BLaER1 treated with 17β-estradiol and CSF1 and Interleukin-3, amounts not matched to agents 10 nM and 100 nM (cell line): ENCODE measurements at regions not wholly inside any gene's neighbourhood (a gene's known extent, or its start where the extent isn't known, plus 50 kb on each side); places are given as distances from the start of the nearest gene placed in this dataset.

Experiments
- H3K27ac ChIP-seq, 11 experiments: shearing (Covaris generic); formaldehyde crosslinking; 2 replicates each; pipeline ENCODE4 v1.8.1; 2022
- H3K27me3 ChIP-seq, 11 experiments: shearing (Covaris generic); formaldehyde crosslinking; 2 replicates each; pipeline ENCODE4 v1.8.1; 2022
- H3K36me3 ChIP-seq, 11 experiments: shearing (Covaris generic); formaldehyde crosslinking; 2 replicates each; pipeline ENCODE4 v1.8.1; 2022
- H3K4me1 ChIP-seq, 10 experiments: shearing (Covaris generic); formaldehyde crosslinking; 2 replicates each; pipeline ENCODE4 v1.8.1; 2022
- H3K4me2 ChIP-seq, 11 experiments: shearing (Covaris generic); formaldehyde crosslinking; 2 replicates each; pipeline ENCODE4 v1.8.1; 2022
- H3K4me3 ChIP-seq, 10 experiments: shearing (Covaris generic); formaldehyde crosslinking; 2 replicates each; pipeline ENCODE4 v1.8.1; 2022
- H3K9ac ChIP-seq, 11 experiments: shearing (Covaris generic); formaldehyde crosslinking; 2 replicates each; pipeline ENCODE4 v1.8.1; 2022
- H3K9me3 ChIP-seq, 11 experiments: shearing (Covaris generic); formaldehyde crosslinking; replicated peaks in 1 of 11; 2 replicates each; pipeline ENCODE4 v1.8.1; 2022
- H4K20me1 ChIP-seq, 11 experiments: shearing (Covaris generic); formaldehyde crosslinking; 2 replicates each; pipeline ENCODE4 v1.8.1; 2022
- Cebpa-rat ChIP-seq, 11 experiments: shearing (Covaris generic); IDR thresholded peaks; 2 replicates each; pipeline ENCODE4 v1.8.1; 2022

GRCh38 chr18:60445341-60445740 is 72.8 kb upstream of the MC4R start:
- Histone ChIP-seq H3K4me2 (no peak overlapping the region), H4K20me1 (no peaks in the 10 kb centered on the region), H3K27ac (no peak overlapping the region), H3K4me1 (no peaks in the 10 kb centered on the region), H3K36me3 (no peaks in the 10 kb centered on the region), H3K9ac (no peak overlapping the region), H3K9me3 (peaks cover 0 to 19% (median 5%) of the 10 kb centered on the region in 11 experiments; a peak in 8 of 22 replicates), H3K4me3 (no peak overlapping the region), H3K27me3 (no peaks in the 10 kb centered on the region)
- no peak for TF ChIP-seq Cebpa-rat (IDR thresholded peaks at IDR 0.05)

- H3K4me3 ChIP-seq = no peak overlapping the region
- H3K27ac ChIP-seq = no peak overlapping the region
- H3K4me1 ChIP-seq = no peaks in the 10 kb centered on the region
- no peaks in the 10 kb centered on the region for H4K20me1 ChIP-seq
- no peak for TF ChIP-seq Cebpa-rat (IDR thresholded peaks at IDR 0.05)
- no peaks in the 10 kb centered on the region for H3K27me3 ChIP-seq
- no peak overlapping the region for H3K4me2 ChIP-seq
- peaks cover 0 to 19% (median 5%) of the 10 kb centered on the region in 11 experiments; a peak in 8 of 22 replicates for H3K9me3 ChIP-seq
- H3K9ac ChIP-seq = no peak overlapping the region
- H3K36me3 ChIP-seq = no peaks in the 10 kb centered on the region
Observed at GRCh38 chr18:60446821-60447220, 74.2 kb upstream of the MC4R start.

GRCh38 chr18:60448487-60449267 is 76.1 kb upstream of the MC4R start:
- Histone ChIP-seq H4K20me1 (no peaks in the 10 kb centered on the region), H3K9me3 (peaks cover 0 to 19% (median 5%) of the 10 kb centered on the region in 11 experiments; a peak in 8 of 22 replicates), H3K36me3 (no peaks in the 10 kb centered on the region), H3K9ac (no peak overlapping the region), H3K27ac (no peak overlapping the region), H3K27me3 (no peaks in the 10 kb centered on the region), H3K4me2 (no peak overlapping the region), H3K4me1 (no peaks in the 10 kb centered on the region), H3K4me3 (no peak overlapping the region)
- TF ChIP-seq Cebpa-rat (IDR thresholded peaks at IDR 0.05) = no peak

- Histone ChIP-seq H3K36me3 (no peaks in the 10 kb centered on the region), H4K20me1 (no peaks in the 10 kb centered on the region)
- TF ChIP-seq Cebpa-rat (IDR thresholded peaks at IDR 0.05) = no peak
Observed at GRCh38 chr18:60452421-60452820, 79.8 kb upstream of the MC4R start.

GRCh38 chr18:60466677-60467076 is 94.1 kb upstream of the MC4R start:
- no peak for TF ChIP-seq Cebpa-rat (IDR thresholded peaks at IDR 0.05)
- no peaks in the 10 kb centered on the region for H3K27me3 ChIP-seq
- H3K4me3 ChIP-seq = no peak overlapping the region
- H3K4me1 ChIP-seq = no peaks in the 10 kb centered on the region
- H3K4me2 ChIP-seq = no peak overlapping the region
- no peaks in the 10 kb centered on the region for H4K20me1 ChIP-seq
- H3K27ac ChIP-seq = no peak overlapping the region
- H3K9me3 ChIP-seq = no peaks in the 10 kb centered on the region
- H3K9ac ChIP-seq = no peak overlapping the region
- no peaks in the 10 kb centered on the region for H3K36me3 ChIP-seq

More at GRCh38 chr18:60452421-60452820, 79.8 kb upstream of the MC4R start:
- Histone ChIP-seq H3K4me3 (no peak overlapping the region), H3K9me3 (peaks cover 0 to 16% (median 1%) of the 10 kb centered on the region in 11 experiments; a peak in 8 of 22 replicates), H3K4me1 (no peaks in the 10 kb centered on the region), H3K4me2 (no peak overlapping the region), H3K9ac (no peak overlapping the region), H3K27ac (no peak overlapping the region), H3K27me3 (no peaks in the 10 kb centered on the region)

- no peak overlapping the region for H3K27ac ChIP-seq
- H3K4me3 ChIP-seq = no peak overlapping the region
- no peak overlapping the region for H3K4me2 ChIP-seq
- no peaks in the 10 kb centered on the region for H3K4me1 ChIP-seq
- no peaks in the 10 kb centered on the region for H4K20me1 ChIP-seq
- H3K36me3 ChIP-seq = no peaks in the 10 kb centered on the region
- no peak overlapping the region for H3K9ac ChIP-seq
- H3K27me3 ChIP-seq = no peaks in the 10 kb centered on the region
- TF ChIP-seq Cebpa-rat (IDR thresholded peaks at IDR 0.05) = no peak
- no peaks in the 10 kb centered on the region for H3K9me3 ChIP-seq
Observed at GRCh38 chr18:60469387-60470100, 97.0 kb upstream of the MC4R start.

GRCh38 chr18:60471652-60472051 is 99.1 kb upstream of the MC4R start:
- no peak overlapping the region for H3K9ac ChIP-seq
- TF ChIP-seq Cebpa-rat (IDR thresholded peaks at IDR 0.05) = no peak
- no peaks in the 10 kb centered on the region for H3K27me3 ChIP-seq
- H3K4me2 ChIP-seq = no peak overlapping the region
- H3K9me3 ChIP-seq = no peaks in the 10 kb centered on the region
- H3K36me3 ChIP-seq = no peaks in the 10 kb centered on the region
- no peaks in the 10 kb centered on the region for H4K20me1 ChIP-seq
- H3K27ac ChIP-seq = no peak overlapping the region
- no peaks in the 10 kb centered on the region for H3K4me1 ChIP-seq
- H3K4me3 ChIP-seq = no peak overlapping the region

- Histone ChIP-seq H3K9me3 (no peaks in the 10 kb centered on the region; a peak in 1 of 22 replicates), H3K27ac (no peak overlapping the region), H3K9ac (no peak overlapping the region), H3K4me2 (no peak overlapping the region), H3K36me3 (no peaks in the 10 kb centered on the region), H3K4me3 (no peak overlapping the region), H3K4me1 (no peaks in the 10 kb centered on the region), H3K27me3 (no peaks in the 10 kb centered on the region), H4K20me1 (no peaks in the 10 kb centered on the region)
- no peak for TF ChIP-seq Cebpa-rat (IDR thresholded peaks at IDR 0.05)
Observed at GRCh38 chr18:60485201-60485600, 112.6 kb upstream of the MC4R start.

GRCh38 chr18:60493066-60493465 is 120.5 kb upstream of the MC4R start:
- no peak overlapping the region for H3K4me3 ChIP-seq
- H3K4me1 ChIP-seq = no peaks in the 10 kb centered on the region
- H3K9ac ChIP-seq = no peak overlapping the region
- no peaks in the 10 kb centered on the region for H3K27me3 ChIP-seq
- no peaks in the 10 kb centered on the region for H3K9me3 ChIP-seq
- no peak overlapping the region for H3K4me2 ChIP-seq
- no peak overlapping the region for H3K27ac ChIP-seq
- H4K20me1 ChIP-seq = no peaks in the 10 kb centered on the region
- TF ChIP-seq Cebpa-rat (IDR thresholded peaks at IDR 0.05) = no peak
- no peaks in the 10 kb centered on the region for H3K36me3 ChIP-seq

GRCh38 chr18:60499675-60500074 is 127.1 kb upstream of the MC4R start:
- Histone ChIP-seq H3K4me2 (no peak overlapping the region), H3K9me3 (no peaks in the 10 kb centered on the region), H3K9ac (no peak overlapping the region), H3K36me3 (no peaks in the 10 kb centered on the region), H3K4me3 (no peak overlapping the region), H3K27ac (no peak overlapping the region), H4K20me1 (no peaks in the 10 kb centered on the region), H3K4me1 (no peaks in the 10 kb centered on the region), H3K27me3 (no peaks in the 10 kb centered on the region)
- no peak for TF ChIP-seq Cebpa-rat (IDR thresholded peaks at IDR 0.05)
